ENCODE measurements at regions not wholly inside any gene's neighbourhood (a gene's known extent, or its start where the extent isn't known, plus 50 kb on each side); places are given as distances from the start of the nearest gene placed in this dataset.

DNA sequence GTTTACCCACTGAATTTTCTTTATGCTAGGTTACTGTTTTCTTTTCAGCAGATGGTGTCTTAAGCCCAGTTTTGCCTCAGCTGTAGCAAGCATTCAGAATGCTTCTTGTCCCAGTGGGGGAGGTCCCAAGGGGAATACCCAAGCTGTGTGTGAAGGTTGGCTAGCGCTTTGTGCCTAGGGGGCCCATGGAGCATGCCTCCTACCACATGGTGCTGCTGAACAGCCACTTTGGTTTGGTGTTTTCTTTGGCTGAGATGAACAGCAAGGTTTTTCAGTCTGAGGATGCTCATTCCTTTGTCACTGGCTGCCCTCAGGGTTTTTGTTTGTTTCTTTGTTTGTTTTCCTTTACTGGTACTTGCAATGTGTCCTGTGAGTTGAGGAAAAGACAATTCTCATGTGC, 99.0 kb downstream of the PCDH20 start:
- ChIA-PET POLR2A (no interaction called here), CTCF (no interaction called here)
- TF ChIP-seq EZH2phosphoT487 (IDR thresholded peaks at IDR 0.05; ENCODE audit: borderline replicate concordance, low read depth) = no peak
- TF ChIP-seq TCF12 (IDR thresholded peaks at IDR 0.05) = no peak
- TF ChIP-seq MXI1 (IDR thresholded peaks at IDR 0.05; ENCODE audit: low read depth, low read length) = no peak
- no peak overlapping the region for H3K4me2 ChIP-seq
- H3K9ac ChIP-seq = no peak overlapping the region
- H3K27ac ChIP-seq (ENCODE audit: low read depth in 2 of 2, low read length in 1 of 2) = no peak overlapping the region
- H3K9me2 ChIP-seq = no peaks in the 10 kb centered on the region; the same call in 1 of the 2 replicates
- no peaks in the 10 kb centered on the region for H3K79me2 ChIP-seq (ENCODE audit: insufficient read depth)
- H3K4me3 ChIP-seq (ENCODE audit: low read depth in 2 of 2, low read length in 1 of 2) = no peak overlapping the region
- H3F3A ChIP-seq (replicated peaks; ENCODE audit: insufficient read depth) = no peaks in the 10 kb centered on the region
- H3K27me3 ChIP-seq (ENCODE audit: insufficient read depth) = no peaks in the 10 kb centered on the region
- H3K4me1 ChIP-seq (ENCODE audit: control insufficient read depth in 1 of 2, insufficient read depth in 2 of 2, low read depth in 1 of 2, low read length in 1 of 2) = no peaks in the 10 kb centered on the region
- H3K36me3 ChIP-seq (replicated peaks in 1 of 2; ENCODE audit: control insufficient read depth in 1 of 2, insufficient read depth in 2 of 2, low read length in 1 of 2) = no peaks in the 10 kb centered on the region
- no peaks in the 10 kb centered on the region for H4K20me1 ChIP-seq (ENCODE audit: insufficient read depth)
- H3K9me3 ChIP-seq = peaks cover 2% of the 10 kb centered on the region; the same call in 1 of the 2 replicates
- no peak overlapping the region for H2AFZ ChIP-seq (ENCODE audit: low read depth)
- no peak for DNase-seq
- 25% methylated on average over 1 of the region's 1 CpG for WGBS (ENCODE audit: low lambda C conversion rate)

- Histone ChIP-seq H3K27me3 (ENCODE audit: insufficient read depth) (no peaks in the 10 kb centered on the region), H2AFZ (ENCODE audit: low read depth) (no peak overlapping the region), H3K4me3 (ENCODE audit: low read depth in 2 of 2, low read length in 1 of 2) (no peak overlapping the region), H3K9ac (no peak overlapping the region), H3K36me3 (replicated peaks in 1 of 2; ENCODE audit: control insufficient read depth in 1 of 2, insufficient read depth in 2 of 2, low read length in 1 of 2) (no peaks in the 10 kb centered on the region), H3K9me2 (no peaks in the 10 kb centered on the region), H3F3A (replicated peaks; ENCODE audit: insufficient read depth) (no peaks in the 10 kb centered on the region), H3K27ac (ENCODE audit: low read depth in 2 of 2, low read length in 1 of 2) (no peak overlapping the region), H3K9me3 (peaks cover 4% of the 10 kb centered on the region; the same call in 1 of the 2 replicates), H3K79me2 (ENCODE audit: insufficient read depth) (no peaks in the 10 kb centered on the region), H3K4me2 (no peak overlapping the region), H3K4me1 (ENCODE audit: control insufficient read depth in 1 of 2, insufficient read depth in 2 of 2, low read depth in 1 of 2, low read length in 1 of 2) (no peaks in the 10 kb centered on the region), H4K20me1 (ENCODE audit: insufficient read depth) (no peaks in the 10 kb centered on the region)
- no peak for TF ChIP-seq MAX (IDR thresholded peaks at IDR 0.05; ENCODE audit: low read depth)
- TF ChIP-seq RAD21 (IDR thresholded peaks at IDR 0.05; ENCODE audit: low read length) = no peak
- TF ChIP-seq FOXM1 (IDR thresholded peaks at IDR 0.05; ENCODE audit: low read depth) = no peak
- no peak for TF ChIP-seq TCF12 (IDR thresholded peaks at IDR 0.05)
- no peak for TF ChIP-seq GABPA (IDR thresholded peaks at IDR 0.05; ENCODE audit: low read depth)
- no peak for TF ChIP-seq USF1 (IDR thresholded peaks at IDR 0.05; ENCODE audit: borderline replicate concordance, low read depth)
- TF ChIP-seq SIN3A (IDR thresholded peaks at IDR 0.05; ENCODE audit: borderline replicate concordance, low read depth, low read length) = no peak
- TF ChIP-seq NFIC (IDR thresholded peaks at IDR 0.05; ENCODE audit: borderline replicate concordance) = no peak
- TF ChIP-seq CTCF (IDR thresholded peaks at IDR 0.05) = no peak
- no peak for TF ChIP-seq NRF1 (IDR thresholded peaks at IDR 0.05; ENCODE audit: low read depth, low read length)
- TF ChIP-seq POLR2AphosphoS5 (IDR thresholded peaks at IDR 0.05; ENCODE audit: low read depth, low read length) = no peak
- no peak for TF ChIP-seq TEAD4 (IDR thresholded peaks at IDR 0.05; ENCODE audit: borderline replicate concordance, insufficient read depth)
- ChIA-PET POLR2A (no interaction called here), CTCF (interaction anchor here (0.8 kb wide), 1 partner anchor 659 kb away, joined by 3 read pairs; no protein-coding TSS in a partner anchor)
- DNase-seq = no peak
- WGBS (ENCODE audit: low lambda C conversion rate) = 17% methylated on average over 2 of the region's 2 CpGs
Observed at GRCh38 chr13:61294467-61295191, 121.0 kb downstream of the PCDH20 start.

Data from SK-N-SH (cell line).